WI38 (cell line): ENCODE measurements at regions not wholly inside any gene's neighbourhood (a gene's known extent, or its start where the extent isn't known, plus 50 kb on each side); places are given as distances from the start of the nearest gene placed in this dataset.

Source experiments
- H3K4me3 ChIP-seq: 2 replicates; pipeline ENCODE4 v1.5.1; 2011; ENCODE audit warnings: low read depth, mild to moderate bottlenecking, control low read depth, low read length
- CTCF ChIP-seq: IDR thresholded peaks from 2 replicates; pipeline ENCODE4 v1.5.1; 2012; ENCODE audit warnings: low read depth, mild to moderate bottlenecking, control low read depth, low read length

- no peak overlapping the region for H3K4me3 ChIP-seq
- no peak for TF ChIP-seq CTCF
Measured at GRCh38 chr5:106311230-106311915, 1359.4 kb downstream of the EFNA5 start.

GRCh38 chr5:106307265-106307664 lies 1363.5 kb downstream of the EFNA5 start:
- TF ChIP-seq CTCF: no peak
- H3K4me3 ChIP-seq: no peak overlapping the region

GRCh38 chr5:106306313-106307028 lies 1364.3 kb downstream of the EFNA5 start:
- TF ChIP-seq CTCF: no peak
- H3K4me3 ChIP-seq: no peak overlapping the region

GRCh38 chr5:106303911-106304310 lies 1366.8 kb downstream of the EFNA5 start:
- no peak overlapping the region for H3K4me3 ChIP-seq
- TF ChIP-seq CTCF: no peak

- no peak overlapping the region for H3K4me3 ChIP-seq
- no peak for TF ChIP-seq CTCF
Measured at GRCh38 chr5:106292654-106293053, 1378.1 kb downstream of the EFNA5 start.

GRCh38 chr5:106290841-106291240 lies 1379.9 kb downstream of the EFNA5 start:
- TF ChIP-seq CTCF: no peak

GRCh38 chr5:106288979-106289378 lies 1381.8 kb downstream of the EFNA5 start:
- H3K4me3 ChIP-seq: no peak overlapping the region
- TF ChIP-seq CTCF: no peak

More at GRCh38 chr5:106290841-106291240, 1379.9 kb downstream of the EFNA5 start:
- H3K4me3 ChIP-seq: no peak overlapping the region
